GM19468 (cell line): ENCODE measurements at regions not wholly inside any gene's neighbourhood (a gene's known extent, or its start where the extent isn't known, plus 50 kb on each side); places are given as distances from the start of the nearest gene placed in this dataset.
"Not testable (repeated sequence)": the region's sequence is repeated elsewhere in the genome, so short reads cannot be mapped to it uniquely, and the experiment has no call there.

ENCODE experiments used
- ATAC-seq: cut with Tn5 transposase; IDR thresholded peaks from one replicate; pipeline ENCODE4 v1.9.1; 2021; ENCODE audit warnings: mild to moderate bottlenecking, moderate library complexity, moderate number of reproducible peaks; ENCODE audit not compliant: unreplicated experiment; ENCODE audit errors: extremely low read depth

DNA sequence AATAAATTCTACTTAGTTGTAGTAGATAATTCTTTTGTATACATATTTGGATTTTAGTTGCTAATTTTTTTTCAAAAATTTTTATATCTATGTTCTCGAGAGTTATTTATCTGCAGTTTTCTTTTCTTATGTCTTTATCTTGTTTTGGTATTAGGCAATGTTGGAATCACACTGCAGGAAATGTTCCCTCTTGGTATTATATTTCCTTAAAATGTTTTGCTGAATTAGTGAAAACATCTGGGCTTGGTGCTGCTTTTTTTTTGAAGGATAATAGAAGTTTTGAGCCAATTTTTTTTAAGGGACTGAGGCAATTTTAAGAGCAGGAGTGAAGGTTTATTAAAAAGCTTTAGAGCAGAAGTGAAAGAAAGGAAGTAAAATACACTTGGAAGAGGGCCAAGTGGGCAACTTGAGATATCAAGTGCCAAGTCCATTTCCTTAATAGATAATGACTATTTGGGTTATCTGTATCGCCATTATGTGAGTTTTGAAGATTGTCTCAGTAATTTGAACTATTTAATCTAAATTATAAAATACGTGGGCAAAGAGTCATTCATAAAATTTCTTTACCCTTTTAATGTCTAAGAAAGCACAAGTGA, 1390.1 kb upstream of the CDH8 start:
- ATAC-seq: no peak

DNA sequence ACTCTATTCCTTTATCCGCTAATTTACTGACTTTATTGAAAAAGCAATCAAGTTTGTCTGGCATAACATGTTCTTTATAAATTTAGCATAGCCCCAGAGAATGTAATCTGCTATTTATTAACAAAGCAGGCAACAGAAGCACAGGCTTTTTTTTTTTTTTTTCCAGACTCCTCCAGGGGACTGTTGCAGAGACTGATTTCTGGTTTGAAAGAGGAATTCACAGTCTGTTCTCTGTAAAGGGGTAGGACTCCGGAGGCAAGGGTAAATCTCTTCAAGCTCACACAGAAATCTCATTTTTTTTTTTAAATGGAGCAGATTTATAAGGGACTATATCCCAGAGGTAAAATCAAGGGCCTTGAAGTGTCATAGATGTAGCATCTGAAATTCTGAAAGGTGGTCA, 1386.5 kb upstream of the CDH8 start:
- ATAC-seq: no peak

DNA sequence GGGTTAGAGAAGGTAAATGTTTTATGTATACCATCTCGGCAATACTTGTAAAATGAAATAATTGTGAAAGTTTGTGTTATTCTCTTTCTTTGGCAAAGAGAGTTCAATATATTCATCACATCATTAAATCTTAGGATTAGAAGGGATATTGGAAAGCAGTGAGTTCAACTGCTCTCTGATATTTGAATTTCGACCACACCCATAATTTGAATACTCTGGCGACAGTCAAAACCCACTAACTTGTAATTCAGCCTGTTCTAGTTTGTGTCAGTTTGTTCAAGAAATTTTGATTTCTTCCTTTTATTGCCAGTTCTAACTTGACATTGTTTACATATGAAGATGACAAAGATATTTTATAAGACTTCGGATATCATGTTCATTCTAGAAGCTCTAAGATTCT, 1380.5 kb upstream of the CDH8 start:
- ATAC-seq: no peak

DNA sequence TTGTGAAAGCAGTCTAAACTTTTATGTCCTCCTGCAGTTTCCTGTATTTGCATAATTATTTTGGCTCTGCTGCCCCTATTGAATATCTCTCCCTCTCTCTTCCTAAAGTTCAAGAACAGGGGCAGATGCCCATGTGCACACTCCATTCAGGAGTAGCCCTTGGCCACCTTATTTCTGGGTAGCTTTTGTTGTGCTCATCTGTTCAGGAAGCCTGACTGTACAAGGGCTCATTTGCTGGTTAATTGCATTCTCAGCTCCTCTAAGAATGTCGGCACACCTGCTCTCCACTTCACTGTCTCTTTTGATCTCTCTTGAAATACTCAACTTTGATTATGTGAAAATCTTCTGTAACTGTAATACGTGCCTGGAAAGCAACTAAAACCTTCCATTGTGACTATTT, 1378.8 kb upstream of the CDH8 start:
- ATAC-seq: no peak

DNA sequence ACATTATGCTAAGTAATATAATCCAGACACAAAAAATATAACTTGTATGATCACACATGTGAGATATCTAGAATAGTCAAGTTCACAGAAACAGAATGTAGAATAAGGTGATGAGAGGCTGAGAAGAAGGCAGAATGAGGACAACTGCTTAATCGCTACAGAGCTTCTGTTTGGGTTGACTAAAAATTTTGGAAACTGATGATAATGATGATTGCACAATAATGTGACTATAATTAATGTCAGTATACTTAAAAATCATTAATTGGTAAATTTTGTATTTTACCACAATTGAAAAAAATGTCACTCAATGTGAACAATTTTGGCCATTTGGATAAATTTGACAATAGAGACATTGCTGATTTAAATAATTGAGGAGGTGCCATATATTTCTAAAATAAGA, 1374.4 kb upstream of the CDH8 start:
- ATAC-seq: no peak

DNA sequence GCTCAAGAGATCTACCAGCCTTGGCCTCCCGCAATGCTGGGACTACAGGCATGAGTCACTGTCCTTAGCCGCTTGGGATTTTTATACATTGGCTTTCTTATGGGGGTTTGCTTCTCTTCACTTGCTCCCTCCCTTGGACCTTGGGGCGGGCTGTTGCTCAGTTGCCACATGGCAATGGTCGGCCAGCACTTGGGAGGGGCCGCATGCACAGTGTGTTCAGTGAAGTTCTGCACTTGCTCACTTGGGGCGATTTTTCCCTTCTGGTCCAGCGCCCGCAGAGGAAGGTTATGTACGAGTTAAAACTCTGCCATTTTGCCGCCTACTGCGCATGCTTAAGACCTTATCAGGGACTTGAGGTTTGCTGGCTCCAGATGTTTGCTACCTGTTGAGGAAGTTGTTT, 1367.6 kb upstream of the CDH8 start:
- ATAC-seq: no peak

DNA sequence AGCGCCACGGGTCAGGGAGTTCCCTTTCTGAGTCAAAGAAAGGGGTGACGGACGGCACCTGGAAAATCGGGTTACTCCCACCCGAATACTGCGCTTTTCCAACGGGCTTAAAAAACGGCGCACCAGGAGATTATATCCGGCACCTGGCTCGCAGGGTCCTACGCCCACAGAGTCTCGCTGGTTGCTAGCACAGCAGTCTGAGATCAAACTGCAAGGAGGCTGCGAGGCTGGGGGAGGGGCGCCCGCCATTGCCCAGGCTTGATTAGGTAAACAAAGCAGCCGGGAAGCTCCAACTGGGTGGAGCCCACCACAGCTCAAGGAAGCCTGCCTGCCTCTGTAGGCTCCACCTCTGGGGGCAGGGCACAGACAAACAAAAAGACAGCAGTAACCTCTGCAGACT, 1352.0 kb upstream of the CDH8 start:
- ATAC-seq: not testable (repeated sequence)

DNA sequence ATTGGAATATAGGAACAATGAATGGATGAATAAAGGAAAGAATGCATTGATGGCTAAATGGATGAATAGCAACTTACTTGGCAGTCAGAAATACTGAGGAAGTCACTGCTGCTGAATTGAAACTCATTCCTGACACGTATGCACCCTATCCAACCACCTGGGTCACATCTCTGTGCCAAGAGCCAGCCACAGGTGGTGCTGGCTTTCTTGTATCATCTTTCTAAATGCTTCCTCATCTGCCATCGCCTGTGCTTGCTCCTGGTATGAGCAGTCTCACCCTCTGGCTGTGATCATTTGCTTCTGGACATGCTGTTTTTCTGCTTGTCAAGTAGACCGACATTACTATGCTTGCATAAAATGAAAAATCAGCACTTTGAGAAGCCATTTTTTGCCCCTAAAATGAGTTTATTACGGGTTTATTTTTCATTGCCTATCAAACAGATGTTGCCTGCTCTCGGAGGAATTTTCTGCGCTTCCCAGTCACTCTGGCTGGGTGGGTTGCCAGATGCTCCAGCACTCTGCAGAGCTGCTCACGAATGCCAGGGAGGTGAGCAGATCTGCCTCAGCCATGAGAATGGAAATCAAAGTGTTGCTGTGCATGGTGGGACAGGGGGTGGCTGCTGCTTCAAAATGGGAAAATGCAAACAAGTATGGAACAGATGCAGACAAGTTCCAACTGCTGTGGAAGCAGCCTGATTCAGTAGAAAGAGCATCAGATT, 1349.6 kb upstream of the CDH8 start:
- ATAC-seq: no peak

DNA sequence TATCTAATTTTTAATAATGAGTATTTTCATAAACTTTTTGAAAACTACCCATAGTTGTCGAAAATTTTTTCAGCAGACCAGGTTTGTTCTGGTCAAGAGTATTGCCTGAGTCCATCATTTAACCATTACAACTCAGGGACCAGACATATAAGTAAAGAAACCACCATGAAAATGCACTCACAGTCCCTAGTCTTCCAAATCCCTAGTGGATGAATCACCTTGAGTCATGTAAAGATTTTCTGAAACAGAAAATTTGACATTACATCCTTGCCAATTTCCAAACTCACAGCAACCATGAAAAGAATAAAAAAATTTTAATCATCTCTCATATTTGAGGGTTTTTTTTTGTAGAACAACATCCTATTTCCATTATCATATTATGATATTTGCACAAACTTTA, 1337.5 kb upstream of the CDH8 start:
- ATAC-seq: no peak

DNA sequence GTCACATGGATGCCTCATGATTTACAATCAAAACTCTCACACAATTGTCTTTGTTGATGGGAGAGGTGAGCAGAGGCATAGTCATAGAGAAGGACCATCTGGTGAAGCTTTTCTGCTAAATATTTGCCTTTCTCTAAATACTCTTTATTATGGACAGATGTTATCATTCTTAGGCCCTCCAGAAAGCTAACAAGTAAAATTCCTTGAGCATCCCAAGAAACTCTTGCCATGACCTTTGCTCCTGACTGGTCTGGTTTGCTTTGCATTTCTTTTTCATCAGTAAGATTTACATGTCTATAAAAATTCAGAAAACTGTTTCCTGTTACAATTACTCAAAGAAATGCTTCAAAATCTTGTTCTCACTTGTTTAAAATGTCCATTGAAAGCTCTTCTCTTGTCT, 1336.6 kb upstream of the CDH8 start:
- ATAC-seq: no peak

DNA sequence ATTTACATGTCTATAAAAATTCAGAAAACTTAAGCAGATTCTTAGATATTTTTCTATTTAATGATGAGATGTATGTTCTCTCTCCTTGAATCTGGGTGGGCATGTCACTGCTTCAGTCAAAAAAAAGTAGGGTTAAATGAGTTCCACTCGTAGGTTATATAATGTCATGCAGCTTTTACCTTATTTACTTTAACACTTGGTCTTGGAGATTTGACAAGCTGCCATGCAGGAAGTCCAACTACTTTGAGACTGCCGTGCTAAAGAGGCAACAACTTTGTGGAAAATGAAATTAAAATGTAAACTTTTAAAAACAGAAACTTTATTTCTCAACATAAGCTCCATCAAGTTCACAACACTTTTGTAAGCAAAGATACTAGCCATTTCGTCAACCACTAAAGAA, 1336.0 kb upstream of the CDH8 start:
- no peak for ATAC-seq

DNA sequence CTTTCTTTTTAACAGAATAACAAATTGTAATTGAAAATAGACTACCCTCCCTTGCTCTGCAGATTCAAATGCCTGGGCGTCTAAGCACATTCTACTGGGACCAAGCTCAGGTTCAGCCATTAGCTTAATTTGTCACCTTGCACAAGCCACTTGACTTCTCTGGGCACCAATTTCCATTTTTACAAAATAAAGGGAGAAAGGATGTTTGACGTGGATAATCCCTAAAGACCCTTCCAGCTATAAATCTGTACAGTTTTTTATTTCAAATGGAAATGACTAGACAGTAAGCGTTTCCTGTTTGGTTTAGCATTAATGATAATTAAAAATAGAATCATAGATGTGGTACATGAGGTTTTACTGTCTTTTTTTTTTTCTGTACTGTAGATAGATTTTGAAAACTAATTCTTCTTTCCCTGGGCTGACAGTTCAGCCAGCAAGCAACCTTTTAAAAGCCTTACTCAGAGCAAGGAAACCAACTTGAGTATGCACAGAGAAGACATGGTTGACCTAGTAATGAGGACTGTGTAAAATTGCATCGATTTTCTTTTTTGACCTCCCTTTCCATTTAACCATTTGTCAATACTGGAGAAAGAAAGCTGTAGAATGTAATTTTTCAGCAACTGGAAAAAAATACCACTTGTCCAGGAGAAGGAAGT, 1329.5 kb upstream of the CDH8 start:
- no peak for ATAC-seq

DNA sequence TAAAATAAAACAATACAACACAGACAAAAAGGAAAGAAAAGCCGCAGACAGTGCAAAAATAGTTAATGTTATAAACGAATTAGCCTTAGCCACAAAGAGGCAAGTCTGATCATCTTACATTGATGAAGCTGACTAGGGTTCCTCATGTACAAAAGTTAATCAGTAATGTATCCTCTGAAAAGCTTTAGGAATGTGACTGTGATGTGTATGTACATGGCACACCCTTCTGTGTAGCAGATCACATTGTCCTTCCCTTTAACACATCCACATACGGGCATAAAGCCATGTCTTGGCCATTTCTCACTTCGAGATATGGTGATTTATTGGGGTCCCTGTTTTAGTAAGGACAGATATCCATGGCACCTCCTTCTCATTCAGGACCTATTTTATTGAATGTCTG, 1327.5 kb upstream of the CDH8 start:
- ATAC-seq: no peak

DNA sequence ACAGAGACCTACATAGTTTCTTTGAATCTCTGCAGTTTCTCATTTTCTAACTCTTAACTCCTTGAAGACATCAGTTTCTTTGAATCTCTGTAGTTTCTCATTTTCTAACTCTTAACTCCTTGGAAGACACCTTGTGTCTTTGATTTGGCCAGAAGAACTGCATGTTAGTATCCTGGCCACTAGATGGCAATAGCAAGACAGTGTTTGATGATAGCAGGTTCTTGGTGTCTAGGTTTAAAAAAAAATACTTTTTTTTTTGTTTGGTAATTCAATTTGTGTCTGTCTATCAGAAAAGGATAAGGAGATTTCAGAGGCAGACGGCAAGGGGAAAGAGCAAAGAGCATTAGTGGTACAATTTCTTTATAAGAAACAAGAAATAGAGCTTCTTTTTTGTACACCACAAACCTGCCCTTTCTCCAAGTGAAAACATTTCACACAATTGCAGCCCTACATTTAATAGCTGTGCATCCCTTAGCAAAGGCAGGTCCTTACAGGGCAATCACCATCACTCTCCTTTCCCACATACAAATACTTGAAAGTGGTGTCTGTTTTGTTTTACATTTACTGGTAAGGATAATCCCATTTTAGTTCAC, 1324.9 kb upstream of the CDH8 start:
- peak; percentile 58 for ATAC-seq

DNA sequence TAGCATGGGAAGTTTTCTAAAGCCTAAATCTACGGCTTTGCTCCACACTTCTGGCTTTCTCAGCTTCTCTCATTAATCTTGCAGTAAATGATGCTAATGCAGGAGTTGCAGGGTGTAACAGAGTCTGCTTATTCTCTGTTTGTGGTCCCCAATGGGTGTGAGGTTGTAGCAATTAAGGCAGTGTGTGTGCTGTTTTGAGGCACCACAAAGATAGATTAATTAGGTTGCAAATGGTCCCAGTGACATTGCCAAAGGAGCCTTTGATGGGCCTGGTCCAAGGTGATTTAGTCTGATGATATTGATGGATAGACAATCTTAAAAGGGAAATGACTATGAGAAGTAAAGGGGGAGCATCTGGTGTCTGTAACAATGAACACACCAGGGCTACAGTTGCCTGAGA, 1313.7 kb upstream of the CDH8 start:
- ATAC-seq: no peak

DNA sequence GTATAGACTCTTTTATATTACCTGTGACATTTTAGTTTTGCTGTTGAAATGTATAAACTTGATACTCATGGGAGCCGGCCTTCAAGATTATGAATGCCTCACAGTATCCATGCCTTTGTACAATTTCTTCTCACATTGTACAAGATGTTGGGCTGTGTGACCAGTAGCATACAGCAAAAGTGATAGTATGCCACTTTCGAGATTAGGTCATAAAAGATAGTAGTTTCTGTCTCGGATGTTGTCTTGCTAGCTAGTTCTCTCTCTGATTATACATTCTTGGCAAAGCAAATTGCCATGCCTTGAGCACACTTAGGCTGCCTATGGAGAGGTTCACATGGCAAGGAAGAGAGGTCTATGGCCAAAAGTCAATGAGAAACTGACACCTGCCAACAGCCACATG, 1309.8 kb upstream of the CDH8 start:
- ATAC-seq: no peak

DNA sequence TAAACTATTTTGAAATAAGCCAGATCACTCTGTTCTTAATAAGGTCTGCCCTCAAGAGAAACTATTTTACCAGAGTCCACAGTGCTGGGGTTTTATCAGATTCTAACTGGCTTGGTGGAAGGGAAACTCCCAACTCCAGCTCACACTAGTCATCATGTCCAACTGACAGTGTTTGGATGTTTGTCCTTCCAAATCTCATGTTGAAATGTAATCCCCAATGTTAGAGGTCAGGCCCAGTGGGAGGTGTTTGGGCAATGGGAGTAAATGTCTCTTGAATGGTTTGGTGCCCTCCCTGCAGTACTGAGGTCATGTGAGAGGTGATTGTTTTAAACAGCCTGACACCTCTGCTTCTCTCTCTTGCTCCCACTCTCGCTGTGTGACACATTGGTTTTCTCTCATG, 1301.0 kb upstream of the CDH8 start:
- ATAC-seq: no peak

DNA sequence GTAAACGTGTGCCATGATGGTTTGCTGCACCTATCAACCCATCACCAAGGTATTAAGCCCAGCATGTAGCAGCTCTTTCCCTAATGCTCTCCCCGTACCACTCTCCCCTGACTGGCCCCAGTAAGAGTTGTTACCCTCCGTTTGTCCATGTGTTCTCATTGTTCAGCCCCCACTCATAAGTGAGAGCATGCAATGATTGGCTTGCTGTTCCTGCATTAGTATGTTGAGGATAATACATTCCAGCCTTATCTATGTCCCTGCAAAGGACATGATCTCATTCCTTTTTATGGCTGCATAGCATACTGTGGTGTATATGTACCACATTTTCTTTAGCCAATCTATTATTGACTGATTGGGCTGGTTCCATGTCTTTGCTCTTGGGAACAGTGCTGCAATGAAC, 1294.9 kb upstream of the CDH8 start:
- no peak for ATAC-seq

DNA sequence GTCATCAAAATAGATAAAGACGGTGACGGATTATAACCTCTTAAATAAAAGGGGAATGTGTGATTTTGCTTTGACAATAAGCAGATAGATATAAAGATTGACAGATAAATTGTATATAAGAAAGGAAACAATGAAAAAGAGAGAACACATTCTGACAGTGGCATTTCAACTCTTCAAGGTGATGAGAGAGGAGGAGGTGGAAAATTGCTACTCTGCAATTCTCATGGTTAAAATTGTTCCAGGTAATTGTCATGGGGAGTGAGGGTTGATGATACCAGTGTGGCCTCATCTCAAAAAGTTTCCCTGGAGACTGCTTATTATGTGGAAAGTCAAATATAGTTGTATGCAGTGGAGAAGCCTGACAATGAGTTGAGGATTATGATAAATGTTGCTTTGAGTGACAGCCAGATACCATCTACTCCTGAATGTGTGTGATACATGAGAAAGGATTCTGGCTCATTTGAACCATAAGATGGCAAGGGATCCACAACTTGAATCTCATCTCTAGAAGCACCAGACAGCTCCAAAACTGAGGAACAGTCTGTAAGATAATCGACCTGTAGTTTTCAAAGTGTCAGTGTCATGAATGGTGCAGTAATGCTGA, 1290.6 kb upstream of the CDH8 start:
- no peak for ATAC-seq

DNA sequence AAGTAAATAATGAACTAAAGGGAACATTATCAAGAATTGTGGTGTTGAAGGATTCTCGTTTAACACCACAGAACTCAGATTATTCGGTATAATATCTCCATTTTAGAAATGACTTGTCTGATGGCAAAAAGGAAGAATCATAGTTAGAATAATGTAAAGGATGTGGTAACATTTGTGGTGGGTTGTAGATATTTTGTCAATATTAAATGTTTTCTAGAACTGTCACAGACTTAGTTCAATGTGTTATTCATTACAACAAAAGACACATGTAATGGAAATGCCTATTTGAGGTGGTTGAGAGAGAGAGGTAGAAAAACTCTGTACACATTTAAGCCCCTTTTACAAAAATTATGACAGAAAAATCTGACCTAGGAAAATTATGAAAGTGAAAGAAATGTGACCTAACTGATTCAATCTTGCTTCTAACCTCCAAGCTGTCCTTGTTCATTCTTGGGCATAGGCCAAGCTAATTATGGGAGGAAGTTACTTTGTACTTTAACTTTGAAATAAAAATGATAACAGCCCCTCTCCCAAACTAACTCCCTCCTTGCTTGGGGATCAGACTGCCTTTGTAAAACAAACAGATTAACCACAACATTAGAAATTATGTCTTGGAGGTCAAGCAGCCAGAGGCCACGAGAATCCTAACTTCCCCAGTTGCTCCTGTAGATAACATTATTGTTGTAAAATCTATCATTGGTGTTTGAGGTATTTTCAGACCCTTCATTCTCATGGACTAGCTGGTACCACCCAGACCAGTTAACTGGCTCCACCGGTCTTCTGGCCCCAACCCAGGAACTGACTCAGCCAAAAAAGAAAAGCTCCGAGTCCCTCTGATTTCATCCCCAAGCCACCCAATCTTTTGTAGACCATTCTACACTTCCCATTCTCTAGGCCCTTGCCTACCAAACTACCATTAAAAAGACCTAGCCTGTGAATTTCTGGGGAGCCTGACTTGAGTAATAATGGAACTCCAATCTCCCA, 1287.8 kb upstream of the CDH8 start:
- no peak for ATAC-seq
